HG03432 (cell line): ENCODE measurements at regions not wholly inside any gene's neighbourhood (a gene's known extent, or its start where the extent isn't known, plus 50 kb on each side); places are given as distances from the start of the nearest gene placed in this dataset.
"Not testable (repeated sequence)": the region's sequence is repeated elsewhere in the genome, so short reads cannot be mapped to it uniquely, and the experiment has no call there.

Experiments
- ATAC-seq: cut with Tn5 transposase; IDR thresholded peaks from one replicate; pipeline ENCODE4 v1.9.1; 2021; ENCODE audit warnings: mild to moderate bottlenecking, moderate library complexity; ENCODE audit not compliant: unreplicated experiment

DNA sequence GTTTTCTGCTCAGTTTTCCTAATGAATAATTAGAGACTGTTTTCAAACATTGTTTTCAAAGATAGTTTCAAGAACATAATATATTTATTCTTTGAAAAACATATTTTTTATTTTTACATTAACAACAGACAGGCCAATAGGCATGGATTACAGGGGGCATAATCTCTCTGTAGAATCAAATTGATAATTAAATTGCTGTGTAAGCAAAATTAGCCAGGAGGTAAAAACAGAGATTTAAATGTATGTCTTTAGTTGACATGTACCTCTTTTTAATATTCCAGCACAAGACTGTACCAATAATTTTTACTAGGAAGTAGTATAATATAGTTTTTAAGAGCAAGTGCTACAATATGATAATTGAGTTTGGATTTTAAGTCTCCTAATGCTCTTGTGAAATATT is 1444.5 kb downstream of the BRINP3 start:
- no peak for ATAC-seq

DNA sequence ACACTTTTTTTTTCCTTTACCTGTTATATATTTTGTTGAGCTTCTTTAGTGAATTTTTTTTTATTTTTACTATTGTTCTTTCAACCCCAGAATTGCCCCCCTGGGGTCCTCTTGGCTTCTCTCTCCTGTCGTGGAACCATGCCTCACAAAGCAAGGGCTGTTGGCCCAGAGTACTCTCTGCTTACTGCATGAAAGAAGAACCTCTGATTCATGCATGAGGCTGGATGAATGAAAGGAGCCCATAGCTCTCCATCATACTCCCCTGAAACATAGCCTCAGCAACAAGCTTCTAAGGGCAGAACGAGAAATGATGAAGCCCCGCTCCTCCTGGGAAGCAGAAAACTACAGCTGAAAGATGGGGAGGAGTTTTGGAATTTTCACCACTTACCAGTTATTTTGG is 1441.0 kb downstream of the BRINP3 start:
- ATAC-seq, result no peak

DNA sequence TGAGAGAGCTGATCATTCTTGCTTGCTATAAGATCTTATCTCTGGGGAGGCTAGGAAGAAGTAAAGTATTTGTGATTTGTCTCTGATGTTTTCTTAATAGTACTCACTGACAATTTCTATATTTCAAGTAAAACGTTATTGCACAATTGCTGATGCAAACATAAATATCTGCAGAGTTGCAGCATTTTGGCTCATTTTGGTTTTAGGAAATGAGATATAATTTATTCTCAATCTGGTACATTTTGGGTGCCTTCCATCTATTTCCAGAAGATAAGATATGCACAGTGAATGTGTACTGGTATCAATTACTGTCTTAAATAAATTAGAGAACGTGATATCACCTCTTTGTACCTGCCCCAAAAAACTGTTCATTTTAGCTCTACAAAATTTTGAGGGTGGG is 1431.5 kb downstream of the BRINP3 start:
- ATAC-seq, result no peak

DNA sequence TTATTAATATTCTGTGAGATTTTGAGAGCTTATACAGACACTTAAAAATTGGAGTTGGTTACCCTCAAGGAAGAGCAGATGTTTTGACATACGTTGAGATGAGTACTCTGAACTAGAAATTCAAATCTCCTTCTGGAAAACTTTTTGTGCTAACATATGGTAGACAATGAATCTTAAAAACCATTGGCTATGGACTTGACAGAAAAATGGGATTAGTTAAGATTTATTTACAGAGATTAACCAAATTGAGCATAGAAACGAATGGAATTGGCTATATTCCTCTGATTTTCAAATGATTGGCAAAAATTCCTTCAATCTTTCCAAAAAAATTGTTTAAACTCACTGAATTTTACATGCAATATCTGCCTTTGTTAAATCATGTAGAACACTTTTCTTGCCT is 1392.9 kb downstream of the BRINP3 start:
- no peak for ATAC-seq

DNA sequence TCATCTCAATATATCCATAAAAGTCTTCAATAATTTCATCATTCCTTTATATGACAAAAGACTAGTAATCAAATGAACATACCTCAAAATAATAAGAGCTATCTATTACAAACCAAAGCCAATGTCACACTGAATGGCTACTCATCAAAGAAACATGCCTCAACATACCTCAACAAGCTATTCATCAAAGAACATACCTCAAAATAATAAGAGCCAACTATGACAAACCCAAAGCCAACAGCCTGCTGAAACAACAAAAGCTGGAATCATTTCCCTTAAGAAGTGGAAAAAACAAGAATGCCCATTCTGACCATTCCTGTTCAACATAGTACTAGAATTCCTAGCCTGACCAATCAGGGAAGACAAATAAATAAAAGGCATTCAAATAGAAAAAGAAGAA is 1373.7 kb downstream of the BRINP3 start:
- ATAC-seq, result no peak

DNA sequence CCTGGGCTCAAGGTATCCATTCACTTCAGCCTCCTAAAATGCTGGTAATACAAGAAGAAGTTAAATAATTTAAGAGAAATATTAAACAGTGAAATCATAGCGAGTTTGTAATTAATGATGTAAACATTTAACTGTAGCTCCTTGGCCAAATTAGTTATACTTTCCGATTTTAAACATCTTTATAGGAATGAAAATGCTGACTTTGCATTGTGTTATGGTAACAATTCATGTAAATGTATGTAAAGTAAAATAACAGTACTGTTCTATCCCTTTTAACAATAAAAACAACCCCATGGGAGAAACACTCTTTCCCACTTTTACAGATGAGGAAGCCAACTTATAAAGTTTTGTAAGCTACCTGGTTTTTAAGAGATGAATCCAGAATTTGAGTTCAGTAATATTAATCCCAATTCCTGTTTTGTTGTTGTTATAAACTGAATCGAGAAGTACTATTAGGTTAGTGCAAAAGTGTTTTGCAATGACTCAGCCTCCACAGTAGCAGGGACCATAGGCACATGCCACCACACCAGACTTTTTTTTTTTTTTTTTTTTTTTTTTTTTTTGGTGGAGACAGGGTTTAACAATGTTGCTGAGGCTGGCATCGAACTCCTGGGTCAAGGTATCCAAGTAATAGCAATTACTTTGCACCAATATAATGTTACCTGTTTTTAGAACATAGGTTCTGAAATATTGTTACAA is 1360.4 kb downstream of the BRINP3 start:
- no peak for ATAC-seq

DNA sequence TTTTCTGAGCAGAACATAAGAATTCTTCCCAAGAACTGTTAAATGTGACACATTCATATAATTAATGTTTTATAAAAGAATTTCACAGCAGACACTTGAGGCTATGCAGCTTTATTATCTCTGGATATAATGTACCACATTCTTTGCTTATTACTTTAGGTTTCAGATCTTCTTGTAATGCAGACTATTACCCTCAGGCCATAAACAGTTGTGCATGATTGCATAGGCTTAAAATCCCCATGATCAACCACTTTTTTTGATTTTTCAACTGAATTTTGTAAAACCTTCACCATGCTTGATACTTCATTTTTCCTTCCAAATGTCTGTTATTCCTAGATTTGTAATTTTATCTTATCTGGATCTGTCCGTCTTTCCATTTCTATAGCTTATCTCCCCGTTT is 1355.7 kb downstream of the BRINP3 start:
- ATAC-seq, result no peak

DNA sequence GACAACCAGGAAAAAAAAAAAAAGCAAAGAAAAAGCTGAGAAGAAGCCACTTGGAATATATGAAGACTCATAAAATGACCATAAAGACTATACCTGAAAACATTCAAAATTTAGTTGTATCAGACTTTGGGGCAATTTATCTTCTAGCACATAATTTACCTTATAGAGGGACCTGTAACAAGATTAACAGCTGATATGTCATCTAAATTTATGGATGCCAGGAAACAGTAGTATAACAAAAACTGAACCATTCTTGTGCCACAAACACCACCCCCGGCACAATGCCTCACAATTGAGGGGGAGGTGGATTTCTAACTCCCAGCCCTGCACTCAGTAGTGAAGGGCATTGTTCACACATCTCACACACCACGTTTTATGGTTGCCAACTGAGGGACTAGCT is 1352.0 kb downstream of the BRINP3 start:
- ATAC-seq, result no peak

DNA sequence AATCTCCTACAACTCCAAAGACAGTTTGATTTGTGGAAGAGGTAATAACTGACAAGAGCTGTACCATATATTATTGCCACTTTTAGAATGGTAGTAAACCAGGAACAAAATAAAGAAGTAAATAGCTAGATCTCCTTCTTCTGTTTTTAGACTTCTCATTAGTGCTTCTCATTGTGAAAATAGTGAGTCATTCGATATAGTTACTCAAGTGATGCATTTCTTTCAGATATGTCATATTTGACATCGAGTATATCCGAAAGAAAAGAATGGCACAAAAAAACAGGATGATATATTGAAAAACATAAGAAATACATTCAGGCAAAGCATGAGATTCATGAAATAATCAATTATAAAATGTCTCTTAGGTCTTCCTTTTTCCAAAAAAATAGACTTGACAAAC is 1346.1 kb downstream of the BRINP3 start:
- no peak for ATAC-seq

DNA sequence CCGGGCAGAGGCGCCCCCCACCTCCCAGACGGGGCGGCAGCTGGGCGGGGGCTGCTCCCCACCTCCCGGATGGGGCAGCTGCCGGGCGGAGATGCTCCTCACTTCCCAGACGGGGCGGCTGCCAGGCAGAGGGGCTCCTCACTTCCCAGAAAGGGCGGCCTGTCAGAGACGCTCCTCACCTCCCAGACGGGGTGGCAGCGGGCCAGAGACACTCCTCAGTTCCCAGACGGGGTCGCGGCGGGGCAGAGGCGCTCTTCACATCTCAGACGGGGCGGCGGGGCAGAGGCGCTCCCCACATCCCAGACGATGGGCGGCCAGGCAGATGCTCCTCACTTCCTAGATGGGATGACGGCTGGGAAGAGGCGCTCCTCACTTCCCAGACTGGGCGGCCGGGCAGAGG is 1337.9 kb downstream of the BRINP3 start:
- not testable (repeated sequence) for ATAC-seq

DNA sequence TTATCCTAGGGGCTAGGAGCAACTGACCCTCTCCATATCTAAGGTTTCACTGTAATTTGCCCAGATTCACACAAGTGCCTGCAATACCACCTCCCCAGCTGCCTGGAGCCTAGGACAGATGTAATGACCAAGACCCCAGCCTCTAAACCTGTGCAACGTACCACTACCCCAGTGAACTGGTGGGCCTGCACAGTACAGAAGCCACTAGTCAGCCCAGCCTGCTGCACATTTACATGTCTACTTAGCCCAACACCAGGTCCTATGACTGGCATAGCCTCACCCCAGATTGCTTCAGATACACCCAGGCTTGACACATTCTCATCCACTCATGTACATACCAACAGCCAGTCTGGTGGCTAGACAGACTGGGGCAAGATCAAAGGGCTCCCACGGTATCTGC is 1336.6 kb downstream of the BRINP3 start:
- ATAC-seq, result no peak

DNA sequence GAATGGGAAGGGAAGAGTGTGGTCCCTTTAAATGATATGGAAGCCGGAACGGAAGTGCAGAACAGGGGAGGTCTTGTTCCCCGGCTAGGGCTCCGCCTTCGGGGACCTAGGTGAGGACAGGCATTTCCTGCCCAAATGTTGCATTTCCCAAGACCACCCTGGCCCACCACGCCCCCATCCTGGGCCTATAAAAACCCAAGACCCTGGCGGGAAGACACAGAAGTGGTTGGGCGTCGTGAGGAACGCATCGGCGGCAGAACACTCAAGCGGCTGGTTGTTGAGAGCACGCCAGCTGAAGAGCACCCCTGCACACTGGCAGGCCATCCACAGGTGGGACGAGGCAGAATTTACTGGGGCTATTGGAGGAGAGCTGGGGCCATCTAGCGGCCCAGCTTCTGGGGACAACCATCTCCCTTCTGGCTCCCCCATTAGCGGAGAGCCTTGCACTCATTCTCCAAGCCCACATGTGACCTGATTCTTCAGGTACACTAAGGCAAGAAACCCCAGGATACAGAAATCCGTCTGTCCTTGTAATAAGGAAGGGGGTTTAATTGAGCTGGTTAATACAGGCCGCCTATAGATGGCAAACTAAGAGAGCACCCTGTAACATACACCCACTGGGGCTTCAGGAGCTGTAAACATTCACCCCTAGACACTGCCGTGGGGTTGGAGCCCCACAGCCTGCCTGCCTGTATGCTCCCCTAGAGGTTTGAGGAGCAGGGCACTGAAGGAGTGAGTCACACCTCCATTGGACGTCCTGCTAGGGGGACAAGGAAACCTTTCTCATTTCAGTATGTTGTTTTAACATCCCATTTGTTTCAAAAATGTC is 1327.9 kb downstream of the BRINP3 start:
- ATAC-seq, result no peak

DNA sequence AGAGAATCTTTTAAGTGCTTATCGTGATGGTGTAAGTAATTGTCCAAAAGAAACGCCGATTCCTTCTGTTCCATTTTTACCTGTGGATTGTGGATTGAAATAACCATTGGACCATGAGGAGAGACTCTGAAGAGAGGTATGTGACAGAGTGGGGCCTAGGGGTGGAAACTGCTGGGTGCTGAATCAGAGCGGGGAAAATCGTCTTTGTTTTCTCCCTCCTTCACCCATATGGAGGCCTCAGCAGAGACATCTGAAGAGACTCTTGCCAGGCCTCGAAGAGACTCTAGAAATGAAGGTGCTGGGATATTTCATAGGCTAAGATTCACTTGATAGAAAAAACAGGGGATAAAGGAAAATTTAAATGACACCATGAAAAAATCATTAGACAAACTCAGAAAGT is 1327.0 kb downstream of the BRINP3 start:
- no peak for ATAC-seq

DNA sequence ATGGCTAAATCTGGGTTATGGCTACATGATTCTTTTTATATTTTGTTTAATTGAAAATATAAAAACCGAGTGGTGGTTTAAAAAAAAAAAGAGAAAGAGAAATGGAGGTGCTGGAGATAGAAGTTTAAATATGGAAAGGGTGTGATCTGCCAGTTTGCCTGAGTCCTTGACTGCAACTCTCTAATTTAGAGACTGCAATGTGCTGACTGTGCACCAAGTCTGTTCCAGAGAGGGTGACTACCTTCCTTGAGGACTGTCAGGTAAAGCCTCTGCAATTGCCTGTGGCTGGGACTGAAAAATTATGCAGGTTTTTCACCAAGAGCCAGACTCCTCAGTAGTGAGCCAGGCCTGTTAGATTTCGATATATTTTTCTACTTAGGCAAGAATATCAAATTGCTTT is 1326.3 kb downstream of the BRINP3 start:
- ATAC-seq, result no peak

DNA sequence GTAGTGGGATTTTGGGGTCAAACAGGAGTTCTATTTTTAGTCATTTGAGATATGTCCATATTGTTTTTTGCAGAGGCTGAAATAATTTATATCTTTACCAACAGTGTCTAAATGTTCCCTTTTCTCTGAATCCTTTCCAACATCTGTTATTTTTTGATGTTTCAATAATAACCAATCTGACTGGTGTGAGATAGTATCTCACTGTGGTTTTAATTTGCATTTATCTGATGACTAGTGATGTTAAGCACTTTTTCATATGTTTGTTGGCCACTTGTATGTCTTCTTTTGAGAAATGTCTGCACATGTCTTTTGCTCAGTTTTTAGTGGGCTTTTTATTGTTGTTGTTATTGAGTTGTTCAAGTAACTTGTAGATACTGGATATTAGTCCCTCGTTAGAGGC is 1325.0 kb downstream of the BRINP3 start:
- ATAC-seq, result no peak

DNA sequence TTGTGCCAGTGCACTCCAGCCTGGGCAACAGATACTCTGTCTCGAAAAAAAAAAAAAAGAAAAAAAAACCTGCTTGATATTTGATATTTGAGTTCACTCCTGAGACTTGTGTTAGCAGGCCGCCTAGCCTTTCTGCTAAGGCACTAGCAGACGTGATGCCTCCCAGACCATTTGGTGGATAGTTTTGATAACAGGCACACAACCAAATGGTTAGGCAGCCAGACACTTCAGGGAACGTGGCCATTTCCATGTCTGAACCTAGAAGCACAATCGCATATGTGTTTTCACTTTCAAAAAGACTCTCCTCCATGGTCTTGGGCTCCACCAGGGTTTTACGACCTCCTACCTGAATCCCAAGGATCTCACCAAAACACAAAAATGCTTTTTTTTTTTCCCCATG is 1319.5 kb downstream of the BRINP3 start:
- no peak for ATAC-seq

DNA sequence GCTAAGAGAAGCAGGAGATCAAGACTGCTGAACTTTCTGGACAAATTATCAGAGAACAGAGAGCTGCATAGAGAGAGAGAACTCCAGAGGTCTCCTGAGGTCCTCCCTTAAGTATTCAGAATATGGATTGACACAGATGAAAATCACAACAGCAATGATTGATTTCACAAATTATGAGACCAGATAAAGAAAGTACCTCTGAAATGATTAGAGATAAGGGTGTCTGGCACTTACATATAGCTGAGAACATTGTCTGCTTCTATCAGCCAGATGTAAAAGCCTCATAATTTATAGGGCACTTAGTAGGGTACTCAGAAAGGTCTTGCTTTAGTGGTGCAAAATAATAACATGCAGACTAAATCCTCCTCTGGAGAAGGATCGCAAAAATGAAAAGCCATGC is 1301.8 kb downstream of the BRINP3 start:
- no peak for ATAC-seq

DNA sequence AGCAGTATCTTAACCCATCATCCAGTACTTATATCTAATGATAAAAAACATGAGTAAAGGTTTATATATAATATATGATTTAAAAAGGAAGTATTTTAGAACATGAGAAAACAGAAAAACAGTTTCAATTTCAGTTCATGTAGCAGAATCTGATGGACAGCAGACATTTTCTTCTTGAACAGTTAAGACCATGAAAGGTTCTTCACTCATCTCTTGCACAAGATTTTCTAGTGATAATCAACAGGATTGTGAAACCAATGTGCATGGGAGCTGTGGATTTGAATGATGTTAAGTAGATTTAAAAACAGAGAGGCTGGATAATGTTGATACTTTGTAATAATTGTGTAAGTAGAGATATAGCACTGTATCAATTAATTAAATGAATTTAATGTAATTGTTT is 1297.6 kb downstream of the BRINP3 start:
- no peak for ATAC-seq

DNA sequence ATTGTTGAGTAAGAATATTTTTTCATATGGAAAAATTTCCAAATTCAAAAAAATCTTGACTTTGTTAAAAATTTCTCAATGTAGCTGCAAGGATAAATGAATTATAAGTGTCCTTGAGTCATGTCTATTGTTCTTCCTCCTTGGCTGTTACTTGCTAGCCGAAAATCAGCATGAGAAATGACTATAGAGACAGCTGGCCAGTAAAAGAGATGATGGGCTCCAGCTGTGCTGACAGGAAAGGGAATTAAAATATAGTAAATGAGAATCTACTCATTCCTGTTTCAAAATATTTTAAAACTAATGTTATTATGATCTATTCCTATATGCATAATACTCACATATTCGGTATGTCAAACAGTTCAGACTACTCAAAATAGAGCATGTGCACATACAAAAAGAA is 1292.6 kb downstream of the BRINP3 start:
- ATAC-seq, result no peak

DNA sequence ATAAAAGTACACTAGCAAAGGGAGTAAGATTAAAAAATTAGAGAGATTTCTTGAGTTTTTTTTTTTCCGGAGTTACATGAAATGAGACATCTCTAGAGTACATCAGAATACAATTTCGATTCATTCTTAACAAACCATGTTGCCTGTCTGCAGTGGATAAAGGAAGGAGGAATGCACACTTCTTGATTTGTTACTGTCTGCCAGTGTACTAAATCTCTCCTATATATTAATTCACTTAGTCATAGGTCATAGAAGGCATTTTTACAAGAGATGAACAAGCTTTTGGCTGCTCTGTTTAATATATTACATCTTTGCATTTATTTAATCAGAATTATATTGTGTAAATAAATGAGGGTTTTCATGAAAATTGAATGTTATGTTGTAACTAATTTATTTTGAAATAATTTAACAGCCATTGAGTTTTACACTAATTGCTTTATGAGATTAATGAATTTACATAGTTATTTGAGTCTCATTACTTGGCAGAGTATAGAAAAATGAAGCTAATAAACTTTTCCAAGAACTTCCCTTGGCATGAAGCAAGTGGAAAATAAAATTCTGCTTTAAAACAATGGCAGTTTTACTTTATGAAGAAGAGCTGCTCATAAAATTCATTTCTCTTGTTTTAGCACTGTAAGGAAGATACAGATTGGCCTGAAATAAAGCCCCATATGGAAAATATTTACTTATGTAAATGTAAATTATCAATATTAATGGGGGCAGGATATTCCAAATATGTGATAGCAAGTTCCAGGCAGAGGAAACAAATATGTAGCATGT is 1284.7 kb downstream of the BRINP3 start:
- ATAC-seq, result no peak

DNA sequence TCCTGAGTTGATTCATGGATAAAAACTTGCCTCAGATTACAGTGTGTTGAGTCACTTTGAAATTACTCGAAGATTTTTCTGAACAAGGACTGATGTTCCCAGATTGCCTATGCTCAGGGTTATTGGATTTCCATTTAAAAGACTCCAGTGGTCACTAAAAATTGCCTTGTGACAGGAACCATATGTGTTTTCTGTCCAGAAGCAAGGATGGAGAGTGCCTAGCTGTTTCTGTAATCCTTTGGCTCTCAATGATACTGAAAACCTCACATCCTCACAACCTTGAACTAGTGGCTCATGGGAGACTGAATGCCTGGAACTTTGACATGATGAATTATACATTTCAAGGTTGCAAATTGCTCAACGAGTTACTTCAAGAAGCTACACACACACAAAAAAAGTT is 1271.8 kb downstream of the BRINP3 start:
- no peak for ATAC-seq

DNA sequence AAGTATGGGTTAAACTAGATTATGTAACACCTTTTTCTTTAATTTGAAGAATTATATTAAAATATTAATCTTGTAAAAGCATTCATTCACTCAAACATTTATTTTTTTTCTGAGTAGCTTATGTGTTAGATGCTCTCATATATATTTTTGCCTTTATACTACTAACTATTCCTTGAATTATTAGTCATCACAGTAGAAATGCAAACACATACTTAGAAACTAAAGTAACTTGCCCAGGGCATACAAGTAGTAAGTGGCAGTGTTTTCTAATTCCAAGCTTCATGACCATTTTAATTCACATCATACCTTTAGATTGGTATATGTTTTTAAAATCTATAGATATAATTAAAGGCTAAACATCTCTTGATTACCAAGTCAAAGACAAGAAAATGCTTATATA is 1271.0 kb downstream of the BRINP3 start:
- no peak for ATAC-seq
